Endothelial cell of umbilical vein (primary cell): ENCODE measurements at regions not wholly inside any gene's neighbourhood (a gene's known extent, or its start where the extent isn't known, plus 50 kb on each side); places are given as distances from the start of the nearest gene placed in this dataset.

Source experiments
- EZH2 ChIP-seq: IDR thresholded peaks from 2 replicates; pipeline ENCODE4 v1.6.1; 2012; ENCODE audit warnings: borderline replicate concordance, low read depth, mild to moderate bottlenecking, moderate library complexity, low read length, inconsistent platforms; ENCODE audit not compliant: severe bottlenecking
- FOS ChIP-seq: IDR thresholded peaks from 2 replicates; pipeline ENCODE4 v1.6.1; 2011; ENCODE audit warnings: mild to moderate bottlenecking, low read length, moderate library complexity, borderline replicate concordance; ENCODE audit not compliant: insufficient read depth
- POLR2A ChIP-seq: IDR thresholded peaks from 2 replicates; pipeline ENCODE4 v1.6.1; 2012; ENCODE audit warnings: low read depth, mild to moderate bottlenecking, control low read depth, low read length
- POLR2AphosphoS5 ChIP-seq: IDR thresholded peaks from 2 replicates; pipeline ENCODE4 v1.6.1; 2012; ENCODE audit warnings: low read depth, mild to moderate bottlenecking, control low read depth, low read length, moderate library complexity; ENCODE audit not compliant: insufficient read depth
- TF ChIP-seq, protein P1 (sequence below): IDR thresholded peaks from 2 replicates; pipeline ENCODE4 v1.6.1; 2011; ENCODE audit not compliant: insufficient read depth, insufficient read length
- TF ChIP-seq, protein P2 (sequence below), 2 donors: IDR thresholded peaks; 1 replicate in 1 of 2; 2 replicates in 1 of 2; pipeline ENCODE4 v1.5.1; 2011; ENCODE audit warnings: low read length in 2 of 2, mild to moderate bottlenecking in 2 of 2, moderate library complexity in 2 of 2, control low read depth in 1 of 2, inconsistent platforms in 1 of 2, low read depth in 1 of 2; ENCODE audit not compliant: insufficient read depth in 1 of 2; ENCODE audit errors: extremely low read depth in 1 of 2

DNA sequence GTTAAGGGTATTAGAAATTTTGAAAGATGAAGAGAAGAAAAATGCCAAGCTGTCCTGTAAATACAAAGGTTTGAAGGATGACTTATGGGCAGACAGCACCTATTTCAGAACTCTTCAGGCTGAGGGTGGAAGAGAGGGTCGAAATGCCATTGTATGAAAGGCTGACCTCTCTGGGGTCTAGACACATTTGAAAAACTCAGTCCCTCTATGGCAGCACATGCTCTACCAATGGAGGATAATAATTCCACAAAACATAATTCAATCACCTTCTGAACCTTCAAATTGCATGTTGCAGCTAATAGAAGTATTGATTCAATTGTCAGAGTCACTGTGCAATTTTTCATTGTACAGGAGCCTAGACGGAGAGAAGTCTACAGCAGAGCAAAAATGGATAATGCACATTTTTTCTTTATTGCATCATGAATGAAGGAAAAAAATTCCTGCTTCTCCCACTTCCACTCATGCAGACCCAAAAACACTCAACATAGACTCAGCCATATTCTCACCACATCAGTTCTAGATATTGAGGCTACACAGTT, 569.1 kb downstream of the TBL1XR1 start:
- TF ChIP-seq, protein P1, sequence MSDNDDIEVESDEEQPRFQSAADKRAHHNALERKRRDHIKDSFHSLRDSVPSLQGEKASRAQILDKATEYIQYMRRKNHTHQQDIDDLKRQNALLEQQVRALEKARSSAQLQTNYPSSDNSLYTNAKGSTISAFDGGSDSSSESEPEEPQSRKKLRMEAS = no peak
- no peak for TF ChIP-seq EZH2
- TF ChIP-seq, protein P2, sequence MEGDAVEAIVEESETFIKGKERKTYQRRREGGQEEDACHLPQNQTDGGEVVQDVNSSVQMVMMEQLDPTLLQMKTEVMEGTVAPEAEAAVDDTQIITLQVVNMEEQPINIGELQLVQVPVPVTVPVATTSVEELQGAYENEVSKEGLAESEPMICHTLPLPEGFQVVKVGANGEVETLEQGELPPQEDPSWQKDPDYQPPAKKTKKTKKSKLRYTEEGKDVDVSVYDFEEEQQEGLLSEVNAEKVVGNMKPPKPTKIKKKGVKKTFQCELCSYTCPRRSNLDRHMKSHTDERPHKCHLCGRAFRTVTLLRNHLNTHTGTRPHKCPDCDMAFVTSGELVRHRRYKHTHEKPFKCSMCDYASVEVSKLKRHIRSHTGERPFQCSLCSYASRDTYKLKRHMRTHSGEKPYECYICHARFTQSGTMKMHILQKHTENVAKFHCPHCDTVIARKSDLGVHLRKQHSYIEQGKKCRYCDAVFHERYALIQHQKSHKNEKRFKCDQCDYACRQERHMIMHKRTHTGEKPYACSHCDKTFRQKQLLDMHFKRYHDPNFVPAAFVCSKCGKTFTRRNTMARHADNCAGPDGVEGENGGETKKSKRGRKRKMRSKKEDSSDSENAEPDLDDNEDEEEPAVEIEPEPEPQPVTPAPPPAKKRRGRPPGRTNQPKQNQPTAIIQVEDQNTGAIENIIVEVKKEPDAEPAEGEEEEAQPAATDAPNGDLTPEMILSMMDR (IDR thresholded peaks at IDR 0.05; ENCODE audit: extremely low read depth in 1 of 2, insufficient read depth in 1 of 2, low read depth in 1 of 2, low read length in 2 of 2) = no peak
- no peak for TF ChIP-seq POLR2AphosphoS5
- no peak for TF ChIP-seq POLR2A
- TF ChIP-seq FOS = no peak
